GM12878 (cell line): ENCODE measurements at regions not wholly inside any gene's neighbourhood (a gene's known extent, or its start where the extent isn't known, plus 50 kb on each side); places are given as distances from the start of the nearest gene placed in this dataset.

ENCODE experiments used
- BACH1 ChIP-seq: fragments of 450-650 bp; IDR thresholded peaks from 2 replicates; pipeline ENCODE4 v1.6.1; 2017; ENCODE audit warnings: mild to moderate bottlenecking, borderline replicate concordance
- CBFB ChIP-seq: IDR thresholded peaks from 2 replicates; pipeline ENCODE4 v1.6.1; 2016; ENCODE audit warnings: antibody characterized with exemption, low read depth
- ESRRA ChIP-seq: IDR thresholded peaks from 2 replicates; pipeline ENCODE4 v1.6.1; 2012; ENCODE audit warnings: mild to moderate bottlenecking, low read length, improper control_type of control experiment
- EZH2 ChIP-seq: IDR thresholded peaks from 2 replicates; pipeline ENCODE4 v1.6.1; 2012; ENCODE audit warnings: low read depth, mild to moderate bottlenecking, control low read depth, inconsistent platforms, low read length, borderline replicate concordance; ENCODE audit not compliant: control insufficient read depth
- FOXM1 ChIP-seq: IDR thresholded peaks from 2 replicates; pipeline ENCODE4 v1.6.1; 2012; ENCODE audit warnings: low read depth, mild to moderate bottlenecking, inconsistent platforms, low read length, moderate library complexity
- IKZF2 ChIP-seq, 2 experiments: fragments of 450-650 bp; IDR thresholded peaks; 2 replicates each; pipeline ENCODE4 v1.6.1; 2017; ENCODE audit warnings: mild to moderate bottlenecking in 2 of 2, moderate library complexity in 2 of 2
- MLLT1 ChIP-seq: fragments of 450-650 bp; IDR thresholded peaks from 2 replicates; pipeline ENCODE4 v1.6.1; 2016; ENCODE audit warnings: mild to moderate bottlenecking
- MYC ChIP-seq: IDR thresholded peaks from 2 replicates; pipeline ENCODE4 v1.6.1; 2011; ENCODE audit warnings: mild to moderate bottlenecking, low read length, moderate library complexity, inconsistent platforms; ENCODE audit not compliant: insufficient read depth, insufficient replicate concordance, insufficient read length, severe bottlenecking
- NFXL1 ChIP-seq: fragments of 450-650 bp; IDR thresholded peaks from 2 replicates; pipeline ENCODE4 v1.6.1; 2017; ENCODE audit warnings: antibody characterized with exemption, mild to moderate bottlenecking, borderline replicate concordance
- RAD51 ChIP-seq: fragments of 450-650 bp; IDR thresholded peaks from 2 replicates; pipeline ENCODE4 v1.6.1; 2016; ENCODE audit warnings: moderate library complexity, mild to moderate bottlenecking, inconsistent platforms
- TCF3 ChIP-seq: IDR thresholded peaks from 2 replicates; pipeline ENCODE4 v1.6.1; 2012; ENCODE audit warnings: low read depth, mild to moderate bottlenecking, low read length, borderline replicate concordance; ENCODE audit not compliant: insufficient read depth
- TF ChIP-seq, protein P1 (sequence below): IDR thresholded peaks from 2 replicates; pipeline ENCODE4 v1.6.1; 2012; ENCODE audit warnings: improper control_type of control experiment, low read depth, low read length; ENCODE audit not compliant: insufficient replicate concordance
- TF ChIP-seq, protein P2 (sequence below): IDR thresholded peaks from 2 replicates; pipeline ENCODE4 v1.6.1; 2012; ENCODE audit warnings: low read length, inconsistent platforms
- TF ChIP-seq, protein P3 (sequence below): IDR thresholded peaks from 2 replicates; pipeline ENCODE4 v1.6.1; 2011; ENCODE audit warnings: low read depth, low read length, improper control_type of control experiment, borderline replicate concordance
- TF ChIP-seq, protein P4 (sequence below): IDR thresholded peaks from 2 replicates; pipeline ENCODE4 v1.6.1; 2012; ENCODE audit warnings: low read depth, low read length, improper control_type of control experiment

GRCh38 chr2:37570773-37571586 lies 100.5 kb downstream of the CDC42EP3 start (continued):
- TF ChIP-seq, protein P1, sequence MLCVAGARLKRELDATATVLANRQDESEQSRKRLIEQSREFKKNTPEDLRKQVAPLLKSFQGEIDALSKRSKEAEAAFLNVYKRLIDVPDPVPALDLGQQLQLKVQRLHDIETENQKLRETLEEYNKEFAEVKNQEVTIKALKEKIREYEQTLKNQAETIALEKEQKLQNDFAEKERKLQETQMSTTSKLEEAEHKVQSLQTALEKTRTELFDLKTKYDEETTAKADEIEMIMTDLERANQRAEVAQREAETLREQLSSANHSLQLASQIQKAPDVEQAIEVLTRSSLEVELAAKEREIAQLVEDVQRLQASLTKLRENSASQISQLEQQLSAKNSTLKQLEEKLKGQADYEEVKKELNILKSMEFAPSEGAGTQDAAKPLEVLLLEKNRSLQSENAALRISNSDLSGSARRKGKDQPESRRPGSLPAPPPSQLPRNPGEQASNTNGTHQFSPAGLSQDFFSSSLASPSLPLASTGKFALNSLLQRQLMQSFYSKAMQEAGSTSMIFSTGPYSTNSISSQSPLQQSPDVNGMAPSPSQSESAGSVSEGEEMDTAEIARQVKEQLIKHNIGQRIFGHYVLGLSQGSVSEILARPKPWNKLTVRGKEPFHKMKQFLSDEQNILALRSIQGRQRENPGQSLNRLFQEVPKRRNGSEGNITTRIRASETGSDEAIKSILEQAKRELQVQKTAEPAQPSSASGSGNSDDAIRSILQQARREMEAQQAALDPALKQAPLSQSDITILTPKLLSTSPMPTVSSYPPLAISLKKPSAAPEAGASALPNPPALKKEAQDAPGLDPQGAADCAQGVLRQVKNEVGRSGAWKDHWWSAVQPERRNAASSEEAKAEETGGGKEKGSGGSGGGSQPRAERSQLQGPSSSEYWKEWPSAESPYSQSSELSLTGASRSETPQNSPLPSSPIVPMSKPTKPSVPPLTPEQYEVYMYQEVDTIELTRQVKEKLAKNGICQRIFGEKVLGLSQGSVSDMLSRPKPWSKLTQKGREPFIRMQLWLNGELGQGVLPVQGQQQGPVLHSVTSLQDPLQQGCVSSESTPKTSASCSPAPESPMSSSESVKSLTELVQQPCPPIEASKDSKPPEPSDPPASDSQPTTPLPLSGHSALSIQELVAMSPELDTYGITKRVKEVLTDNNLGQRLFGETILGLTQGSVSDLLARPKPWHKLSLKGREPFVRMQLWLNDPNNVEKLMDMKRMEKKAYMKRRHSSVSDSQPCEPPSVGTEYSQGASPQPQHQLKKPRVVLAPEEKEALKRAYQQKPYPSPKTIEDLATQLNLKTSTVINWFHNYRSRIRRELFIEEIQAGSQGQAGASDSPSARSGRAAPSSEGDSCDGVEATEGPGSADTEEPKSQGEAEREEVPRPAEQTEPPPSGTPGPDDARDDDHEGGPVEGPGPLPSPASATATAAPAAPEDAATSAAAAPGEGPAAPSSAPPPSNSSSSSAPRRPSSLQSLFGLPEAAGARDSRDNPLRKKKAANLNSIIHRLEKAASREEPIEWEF, result peak; percentile 93
- TF ChIP-seq TCF3, result no peak; the same call in 1 of the 2 replicates
- peak; percentile 79 for TF ChIP-seq CBFB
- no peak; the same call in 1 of the 2 replicates for TF ChIP-seq MLLT1
- no peak for TF ChIP-seq EZH2
- no peak for TF ChIP-seq MYC
- TF ChIP-seq BACH1, result peak; percentile 44; the same call in 1 of the 2 replicates
- TF ChIP-seq FOXM1, result peak; percentile 92; the same call in 1 of the 2 replicates
- TF ChIP-seq, protein P2, sequence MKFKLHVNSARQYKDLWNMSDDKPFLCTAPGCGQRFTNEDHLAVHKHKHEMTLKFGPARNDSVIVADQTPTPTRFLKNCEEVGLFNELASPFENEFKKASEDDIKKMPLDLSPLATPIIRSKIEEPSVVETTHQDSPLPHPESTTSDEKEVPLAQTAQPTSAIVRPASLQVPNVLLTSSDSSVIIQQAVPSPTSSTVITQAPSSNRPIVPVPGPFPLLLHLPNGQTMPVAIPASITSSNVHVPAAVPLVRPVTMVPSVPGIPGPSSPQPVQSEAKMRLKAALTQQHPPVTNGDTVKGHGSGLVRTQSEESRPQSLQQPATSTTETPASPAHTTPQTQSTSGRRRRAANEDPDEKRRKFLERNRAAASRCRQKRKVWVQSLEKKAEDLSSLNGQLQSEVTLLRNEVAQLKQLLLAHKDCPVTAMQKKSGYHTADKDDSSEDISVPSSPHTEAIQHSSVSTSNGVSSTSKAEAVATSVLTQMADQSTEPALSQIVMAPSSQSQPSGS, result peak; percentile 98
- TF ChIP-seq, protein P3, sequence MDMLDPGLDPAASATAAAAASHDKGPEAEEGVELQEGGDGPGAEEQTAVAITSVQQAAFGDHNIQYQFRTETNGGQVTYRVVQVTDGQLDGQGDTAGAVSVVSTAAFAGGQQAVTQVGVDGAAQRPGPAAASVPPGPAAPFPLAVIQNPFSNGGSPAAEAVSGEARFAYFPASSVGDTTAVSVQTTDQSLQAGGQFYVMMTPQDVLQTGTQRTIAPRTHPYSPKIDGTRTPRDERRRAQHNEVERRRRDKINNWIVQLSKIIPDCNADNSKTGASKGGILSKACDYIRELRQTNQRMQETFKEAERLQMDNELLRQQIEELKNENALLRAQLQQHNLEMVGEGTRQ, result no peak
- TF ChIP-seq, protein P4, sequence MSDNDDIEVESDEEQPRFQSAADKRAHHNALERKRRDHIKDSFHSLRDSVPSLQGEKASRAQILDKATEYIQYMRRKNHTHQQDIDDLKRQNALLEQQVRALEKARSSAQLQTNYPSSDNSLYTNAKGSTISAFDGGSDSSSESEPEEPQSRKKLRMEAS, result peak; percentile 46; the same call in 1 of the 2 replicates
- TF ChIP-seq NFXL1, result no peak
- peak; percentile 85 to 87 for TF ChIP-seq IKZF2 (IDR thresholded peaks at IDR 0.05)
- no peak; the same call in 1 of the 2 replicates for TF ChIP-seq RAD51
- no peak for TF ChIP-seq ESRRA
